Large intestine (tissue), 3 donors: ENCODE measurements at regions not wholly inside any gene's neighbourhood (a gene's known extent, or its start where the extent isn't known, plus 50 kb on each side); places are given as distances from the start of the nearest gene placed in this dataset.

Source experiments
- DNase-seq, 2 donors: peaks; one replicate each; pipeline versions ENCODE4 v3.0.0 to v3.0.0-alpha.2; 2013
- H3K27ac ChIP-seq: one replicate; pipeline ENCODE4 v1.5.1; 2013; ENCODE audit warnings: low read length
- H3K27me3 ChIP-seq: 2 replicates; pipeline ENCODE4 v1.6.1; 2013; ENCODE audit warnings: low read length; ENCODE audit not compliant: control insufficient read depth, insufficient read depth
- H3K36me3 ChIP-seq: 2 replicates; pipeline ENCODE4 v1.6.1; 2013; ENCODE audit warnings: low read length; ENCODE audit not compliant: control insufficient read depth, insufficient read depth
- H3K4me1 ChIP-seq: one replicate; pipeline ENCODE4 v1.6.1; 2013; ENCODE audit warnings: low read length; ENCODE audit not compliant: control insufficient read depth, insufficient read depth
- H3K4me3 ChIP-seq: one replicate; pipeline ENCODE4 v1.5.1; 2013; ENCODE audit warnings: low read length
- H3K9me3 ChIP-seq: one replicate; pipeline ENCODE4 v1.6.1; 2013; ENCODE audit warnings: mild to moderate bottlenecking, low read depth, low read length, moderate library complexity; ENCODE audit not compliant: control insufficient read depth
- WGBS: methylation state at CpG from one replicate; pipeline ENCODE4 v1.1.5; 2013; ENCODE audit warnings: low lambda C conversion rate; ENCODE audit not compliant: insufficient coverage; 5-methylcytosine and 5-hydroxymethylcytosine counted together

DNA sequence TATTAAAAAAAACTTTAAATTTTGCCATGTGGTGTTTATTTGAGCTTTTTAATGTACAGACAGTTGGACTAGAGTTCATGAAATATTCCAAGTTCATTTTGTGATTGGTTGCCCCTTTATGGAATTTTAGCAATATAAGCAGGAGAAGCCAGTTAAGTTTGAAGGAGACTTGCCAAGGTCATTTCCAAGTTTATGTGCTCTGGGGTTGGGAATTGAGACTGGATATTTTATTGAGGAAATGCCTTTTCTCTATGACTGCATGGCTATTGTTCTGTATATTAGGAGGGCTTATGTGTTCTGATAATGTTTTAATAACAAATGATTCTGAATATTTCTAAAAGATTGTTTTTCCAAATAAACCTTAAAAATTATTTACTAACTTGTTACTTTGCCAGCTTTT, 67.0 kb upstream of the TCF4 start:
- Histone ChIP-seq H3K27me3 (no peaks in the 10 kb centered on the region), H3K27ac (no peak overlapping the region), H3K36me3 (no peaks in the 10 kb centered on the region), H3K9me3 (no peaks in the 10 kb centered on the region), H3K4me1 (no peaks in the 10 kb centered on the region), H3K4me3 (no peak overlapping the region)
- DNase-seq: no peak

DNA sequence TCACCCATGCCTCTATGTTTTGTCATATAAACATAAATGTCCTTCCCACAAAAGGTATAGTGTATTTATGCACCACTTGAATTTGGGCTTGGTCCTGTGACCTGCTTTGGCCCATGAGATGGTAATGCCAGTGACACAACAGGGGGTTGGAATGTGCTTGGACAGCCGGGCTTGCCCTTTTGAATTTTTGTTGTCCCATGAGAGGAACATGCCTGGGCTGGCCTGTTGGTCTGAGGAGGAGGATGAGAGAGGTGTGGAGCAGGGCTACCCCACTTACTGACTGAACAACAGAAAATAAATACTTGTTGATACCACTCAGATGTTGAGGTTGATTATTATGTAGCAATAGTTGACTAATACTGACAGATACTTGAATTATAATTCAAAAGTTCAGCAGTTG, 63.2 kb upstream of the TCF4 start:
- DNase-seq: no peak
- H3K36me3 ChIP-seq: no peaks in the 10 kb centered on the region
- no peaks in the 10 kb centered on the region for H3K4me1 ChIP-seq
- no peak overlapping the region for H3K27ac ChIP-seq
- WGBS: no CpG with 5 or more reads among the region's 1 CpG
- H3K9me3 ChIP-seq: no peaks in the 10 kb centered on the region
- H3K27me3 ChIP-seq: no peaks in the 10 kb centered on the region
- H3K4me3 ChIP-seq: no peak overlapping the region

DNA sequence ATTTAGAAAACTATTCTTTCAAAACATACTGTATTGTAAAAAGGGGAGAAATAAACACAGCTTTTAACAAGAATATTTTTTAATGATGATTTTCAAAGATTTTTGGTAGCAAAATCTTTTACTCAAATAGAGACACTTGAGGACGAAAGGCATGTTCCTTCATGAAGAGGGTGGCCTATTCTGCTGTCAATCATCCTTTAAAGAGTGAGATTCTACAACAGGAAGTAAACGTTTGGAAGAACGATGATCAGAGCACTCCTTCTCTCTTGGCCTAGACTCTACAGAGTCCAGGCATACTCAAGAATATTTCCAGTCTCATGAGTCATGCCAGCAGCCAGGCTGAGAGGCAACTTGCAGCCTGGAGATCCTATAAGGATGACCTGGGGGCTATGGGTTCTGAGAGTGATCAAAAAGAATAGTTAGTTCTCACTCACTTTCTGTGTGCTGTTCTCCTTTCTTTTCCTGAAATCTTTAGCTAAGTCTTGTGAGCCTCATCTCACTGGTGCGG, 62.4 kb upstream of the TCF4 start:
- no peak for DNase-seq
- H3K27ac ChIP-seq: no peak overlapping the region
- no peaks in the 10 kb centered on the region for H3K9me3 ChIP-seq
- no peak overlapping the region for H3K4me3 ChIP-seq
- WGBS: no CpG with 5 or more reads among the region's 4 CpGs
- H3K36me3 ChIP-seq: no peaks in the 10 kb centered on the region
- no peaks in the 10 kb centered on the region for H3K4me1 ChIP-seq
- no peaks in the 10 kb centered on the region for H3K27me3 ChIP-seq

DNA sequence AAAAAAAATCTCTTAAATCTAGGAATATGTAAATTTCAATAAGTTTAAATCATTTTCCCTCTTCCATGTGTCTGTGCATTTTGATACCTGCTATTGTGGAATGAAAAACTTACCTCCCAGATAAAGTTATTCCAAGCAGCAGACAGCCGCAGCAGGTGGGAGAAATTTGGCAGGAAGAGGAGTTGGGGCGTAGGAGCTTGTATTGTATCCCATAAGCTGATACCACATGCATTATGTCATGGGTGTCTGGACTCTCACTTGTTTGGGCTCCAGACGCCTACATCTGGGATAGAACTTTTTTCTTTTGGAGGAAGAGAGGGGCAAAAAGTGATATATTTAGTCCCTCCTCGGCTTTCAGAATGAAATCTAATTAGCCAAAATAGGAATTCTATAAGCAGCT, 59.3 kb upstream of the TCF4 start:
- Histone ChIP-seq H3K4me3 (no peak overlapping the region), H3K27ac (no peak overlapping the region), H3K36me3 (no peaks in the 10 kb centered on the region), H3K9me3 (no peaks in the 10 kb centered on the region), H3K27me3 (no peaks in the 10 kb centered on the region), H3K4me1 (no peaks in the 10 kb centered on the region)
- WGBS: 80% methylated on average over 1 of the region's 4 CpGs
- DNase-seq: no peak

DNA sequence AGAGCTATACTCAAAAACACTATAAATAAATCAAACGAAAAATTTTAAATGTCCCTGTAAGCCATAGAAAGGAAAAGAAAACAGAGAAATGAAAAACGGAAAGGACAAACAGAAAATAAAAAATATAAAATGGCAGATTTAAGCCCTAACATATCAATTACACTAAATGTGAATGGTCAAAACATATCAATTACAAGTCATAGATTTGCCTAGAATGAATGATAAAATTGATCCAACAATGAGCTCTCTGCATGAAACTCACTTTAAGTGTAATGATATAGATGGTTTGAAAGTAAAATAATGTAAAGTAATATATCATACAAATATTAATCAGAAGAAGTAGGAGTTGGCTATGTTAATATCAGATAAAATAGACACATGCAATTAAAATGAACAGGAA, 54.2 kb upstream of the TCF4 start:
- Histone ChIP-seq H3K4me1 (no peaks in the 10 kb centered on the region), H3K36me3 (no peaks in the 10 kb centered on the region), H3K4me3 (no peak overlapping the region), H3K27me3 (no peaks in the 10 kb centered on the region), H3K27ac (no peak overlapping the region), H3K9me3 (no peaks in the 10 kb centered on the region)
- 50% methylated on average over 2 of the region's 2 CpGs for WGBS
- no peak for DNase-seq

DNA sequence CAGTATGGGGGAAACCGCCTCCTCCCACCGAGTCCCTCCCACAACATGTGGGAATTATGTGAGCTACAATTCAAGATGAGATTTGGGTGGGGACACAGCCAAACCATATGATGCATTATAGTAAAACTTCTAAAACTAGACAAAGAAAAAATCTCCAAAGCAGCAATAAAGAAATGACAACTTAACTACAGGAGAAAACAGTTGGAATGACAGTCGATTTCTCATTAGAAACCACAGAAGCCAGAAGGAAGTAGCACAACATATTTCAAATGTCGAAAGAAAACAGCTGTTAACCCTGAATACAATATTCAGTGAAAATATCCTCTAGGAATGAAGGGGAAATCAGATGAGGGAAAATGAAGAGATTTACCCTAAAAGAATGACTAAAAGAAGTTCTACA, 53.5 kb upstream of the TCF4 start:
- Histone ChIP-seq H3K27me3 (no peaks in the 10 kb centered on the region), H3K4me1 (no peaks in the 10 kb centered on the region), H3K4me3 (no peak overlapping the region), H3K27ac (no peak overlapping the region), H3K36me3 (no peaks in the 10 kb centered on the region), H3K9me3 (no peaks in the 10 kb centered on the region)
- no peak for DNase-seq
- 100% methylated on average over 1 of the region's 4 CpGs for WGBS
